Subcutaneous abdominal adipose tissue (tissue), 5 donors: ENCODE measurements at regions not wholly inside any gene's neighbourhood (a gene's known extent, or its start where the extent isn't known, plus 50 kb on each side); places are given as distances from the start of the nearest gene placed in this dataset.
"Not testable (repeated sequence)": the region's sequence is repeated elsewhere in the genome, so short reads cannot be mapped to it uniquely, and the experiment has no call there.

Source experiments
- H3K27ac ChIP-seq: one replicate; pipeline ENCODE4 v1.7.0; 2013; ENCODE audit warnings: low read depth, mild to moderate bottlenecking, inconsistent platforms, low read length, moderate library complexity
- H3K27me3 ChIP-seq, 5 donors: one replicate each; pipeline ENCODE4 v1.7.0; 2013; ENCODE audit warnings: low read length in 5 of 5, inconsistent platforms in 1 of 5; ENCODE audit not compliant: control insufficient read depth in 5 of 5, insufficient read depth in 4 of 5
- H3K36me3 ChIP-seq, 5 donors: one replicate each; pipeline ENCODE4 v1.7.0; 2013; ENCODE audit warnings: low read length in 5 of 5; ENCODE audit not compliant: control insufficient read depth in 5 of 5, insufficient read depth in 5 of 5
- H3K4me1 ChIP-seq, 5 donors: one replicate each; pipeline ENCODE4 v1.7.0; 2013; ENCODE audit warnings: low read length in 5 of 5, mild to moderate bottlenecking in 3 of 5, moderate library complexity in 1 of 5; ENCODE audit not compliant: control insufficient read depth in 5 of 5, insufficient read depth in 5 of 5
- H3K4me3 ChIP-seq, 5 donors: one replicate each; pipeline ENCODE4 v1.7.0; 2013; ENCODE audit warnings: low read length in 5 of 5, low read depth in 1 of 5
- H3K9ac ChIP-seq, 5 donors: one replicate each; pipeline ENCODE4 v1.7.0; 2013; ENCODE audit warnings: low read length in 5 of 5, mild to moderate bottlenecking in 4 of 5, moderate library complexity in 3 of 5
- H3K9me3 ChIP-seq, 5 donors: one replicate each; pipeline ENCODE4 v1.7.0; 2013; ENCODE audit warnings: low read length in 5 of 5; ENCODE audit not compliant: control insufficient read depth in 5 of 5
- donor health status: healthy.
- donor health status: healthy.
- donor health status: healthy.
- donor health status: healthy.
- donor health status: healthy.

GRCh38 chr2:7646024-7646423 lies 728.8 kb downstream of the RNF144A start:
- no peaks in the 10 kb centered on the region for H3K36me3 ChIP-seq
- no peaks in the 10 kb centered on the region for H3K4me1 ChIP-seq
- H3K9me3 ChIP-seq: peaks cover 0 to 7% (median 0%) of the 10 kb centered on the region in 5 donors
- H3K9ac ChIP-seq: no peak overlapping the region
- H3K27ac ChIP-seq: no peak overlapping the region
- peaks cover 0 to 2% (median 0%) of the 10 kb centered on the region in 5 donors for H3K27me3 ChIP-seq
- no peak overlapping the region for H3K4me3 ChIP-seq

- Histone ChIP-seq H3K4me3 (no peak overlapping the region), H3K27ac (no peak overlapping the region), H3K27me3 (peaks cover 0 to 2% (median 0%) of the 10 kb centered on the region in 5 donors), H3K36me3 (no peaks in the 10 kb centered on the region), H3K9me3 (peaks cover 0 to 1% (median 0%) of the 10 kb centered on the region in 5 donors), H3K9ac (no peak overlapping the region), H3K4me1 (no peaks in the 10 kb centered on the region)
These were observed 729.4 kb downstream of the RNF144A start for GRCh38 chr2:7646661-7647060.

GRCh38 chr2:7648221-7648795 lies 731.1 kb downstream of the RNF144A start:
- H3K9me3 ChIP-seq: peaks cover 0 to 4% (median 1%) of the 10 kb centered on the region in 5 donors
- no peak overlapping the region for H3K27ac ChIP-seq
- peaks cover 0 to 2% (median 0%) of the 10 kb centered on the region in 5 donors for H3K27me3 ChIP-seq
- no peak overlapping the region for H3K4me3 ChIP-seq
- H3K9ac ChIP-seq: no peak overlapping the region
- no peaks in the 10 kb centered on the region for H3K4me1 ChIP-seq
- H3K36me3 ChIP-seq: no peaks in the 10 kb centered on the region

GRCh38 chr2:7649461-7650228 lies 732.4 kb downstream of the RNF144A start:
- Histone ChIP-seq H3K9ac (no peak overlapping the region), H3K4me1 (no peaks in the 10 kb centered on the region), H3K36me3 (no peaks in the 10 kb centered on the region), H3K27ac (no peak overlapping the region), H3K27me3 (peaks cover 0 to 2% (median 0%) of the 10 kb centered on the region in 5 donors), H3K9me3 (peaks cover 0 to 12% (median 5%) of the 10 kb centered on the region in 5 donors), H3K4me3 (no peak overlapping the region)

- no peaks in the 10 kb centered on the region for H3K27me3 ChIP-seq
- peaks cover 0 to 6% (median 2%) of the 10 kb centered on the region in 5 donors for H3K4me1 ChIP-seq
- H3K36me3 ChIP-seq: no peaks in the 10 kb centered on the region
- no peak overlapping the region for H3K27ac ChIP-seq
- peaks cover 0 to 12% (median 5%) of the 10 kb centered on the region in 5 donors for H3K9me3 ChIP-seq
- no peak overlapping the region for H3K4me3 ChIP-seq
- H3K9ac ChIP-seq: no peak overlapping the region
These were observed 736.4 kb downstream of the RNF144A start for GRCh38 chr2:7653617-7654016.

GRCh38 chr2:7655629-7656028 lies 738.4 kb downstream of the RNF144A start:
- H3K9ac ChIP-seq: no peak overlapping the region
- no peaks in the 10 kb centered on the region for H3K27me3 ChIP-seq
- H3K4me1 ChIP-seq: peaks cover 0 to 6% (median 2%) of the 10 kb centered on the region in 5 donors
- no peak overlapping the region for H3K27ac ChIP-seq
- H3K9me3 ChIP-seq: peaks cover 0 to 12% (median 5%) of the 10 kb centered on the region in 5 donors
- no peak overlapping the region for H3K4me3 ChIP-seq
- H3K36me3 ChIP-seq: no peaks in the 10 kb centered on the region

- H3K27me3 ChIP-seq, H3K4me3 ChIP-seq, H3K9ac ChIP-seq, H3K27ac ChIP-seq, H3K36me3 ChIP-seq: not testable (repeated sequence)
- H3K4me1 ChIP-seq: peaks cover 0 to 12% (median 2%) of the 10 kb centered on the region in 5 donors
- H3K9me3 ChIP-seq: peaks cover 0 to 12% (median 5%) of the 10 kb centered on the region in 5 donors
These were observed 740.3 kb downstream of the RNF144A start for GRCh38 chr2:7657526-7657925.

GRCh38 chr2:7658486-7658885 lies 741.3 kb downstream of the RNF144A start:
- Histone ChIP-seq H3K27me3 (no peaks in the 10 kb centered on the region), H3K36me3 (no peaks in the 10 kb centered on the region), H3K4me3 (no peak overlapping the region), H3K9me3 (peaks cover 0 to 6% (median 2%) of the 10 kb centered on the region in 5 donors), H3K27ac (no peak overlapping the region), H3K4me1 (peaks cover 0 to 12% (median 2%) of the 10 kb centered on the region in 5 donors), H3K9ac (no peak overlapping the region)

- H3K4me1 ChIP-seq: peaks cover 0 to 12% (median 2%) of the 10 kb centered on the region in 5 donors
- H3K4me3 ChIP-seq: no peak overlapping the region
- no peak overlapping the region for H3K27ac ChIP-seq
- H3K9ac ChIP-seq: no peak overlapping the region
- no peaks in the 10 kb centered on the region for H3K36me3 ChIP-seq
- no peaks in the 10 kb centered on the region for H3K27me3 ChIP-seq
- no peaks in the 10 kb centered on the region for H3K9me3 ChIP-seq
These were observed 743.6 kb downstream of the RNF144A start for GRCh38 chr2:7660816-7661215.

- Histone ChIP-seq H3K27me3 (no peaks in the 10 kb centered on the region), H3K36me3 (no peaks in the 10 kb centered on the region), H3K9ac (no peak overlapping the region), H3K4me3 (no peak overlapping the region), H3K27ac (no peak overlapping the region), H3K9me3 (no peaks in the 10 kb centered on the region), H3K4me1 (peaks cover 0 to 12% (median under 1%) of the 10 kb centered on the region in 5 donors)
These were observed 744.3 kb downstream of the RNF144A start for GRCh38 chr2:7661502-7661901.
